H1 (cell line): ENCODE measurements at regions not wholly inside any gene's neighbourhood (a gene's known extent, or its start where the extent isn't known, plus 50 kb on each side); places are given as distances from the start of the nearest gene placed in this dataset.

ENCODE experiments used
- ASH2L ChIP-seq: fragments of 200-600, 300-600 bp; sonication (generic); IDR thresholded peaks from one replicate; pipeline ENCODE4 v1.7.1; 2017; ENCODE audit warnings: low read length
- ATF2 ChIP-seq: IDR thresholded peaks from 2 replicates; pipeline ENCODE4 v1.6.1; 2012; ENCODE audit warnings: low read length, inconsistent platforms
- BRCA1 ChIP-seq: IDR thresholded peaks from 2 replicates; pipeline ENCODE4 v1.6.1; 2012; ENCODE audit warnings: low read depth, low read length, improper control_type of control experiment
- CREB1 ChIP-seq: IDR thresholded peaks from 2 replicates; pipeline ENCODE4 v1.6.1; 2012; ENCODE audit warnings: inconsistent platforms
- EGR1 ChIP-seq: IDR thresholded peaks from 2 replicates; pipeline ENCODE4 v1.6.1; 2011; ENCODE audit warnings: low read depth, low read length, borderline replicate concordance
- EZH2 ChIP-seq: fragments of 200-600 bp; sonication (generic); IDR thresholded peaks from 2 replicates; pipeline ENCODE4 v1.7.1; 2012; ENCODE audit warnings: low read depth, mild to moderate bottlenecking, moderate library complexity, low read length, inconsistent platforms; ENCODE audit not compliant: severe bottlenecking
- JUND ChIP-seq: IDR thresholded peaks from 2 replicates; pipeline ENCODE4 v1.6.1; 2011; ENCODE audit warnings: mild to moderate bottlenecking, improper control_type of control experiment, low read length
- NANOG ChIP-seq: IDR thresholded peaks from 2 replicates; pipeline ENCODE4 v1.6.1; 2011; ENCODE audit warnings: low read length, low read depth, mild to moderate bottlenecking, inconsistent platforms; ENCODE audit not compliant: insufficient read depth, poor library complexity, severe bottlenecking
- NRF1 ChIP-seq: IDR thresholded peaks from 2 replicates; pipeline ENCODE4 v1.6.1; 2011; ENCODE audit warnings: mild to moderate bottlenecking, low read depth, low read length, improper control_type of control experiment
- POLR2AphosphoS5 ChIP-seq: IDR thresholded peaks from 2 replicates; pipeline ENCODE4 v1.6.1; 2011; ENCODE audit warnings: low read depth, low read length
- POU5F1 ChIP-seq: IDR thresholded peaks from 2 replicates; pipeline ENCODE4 v1.6.1; 2011; ENCODE audit warnings: low read depth, mild to moderate bottlenecking, low read length, moderate library complexity
- RBBP5 ChIP-seq: IDR thresholded peaks from 2 replicates; pipeline ENCODE4 v1.7.1; 2012; ENCODE audit warnings: low read depth, mild to moderate bottlenecking, inconsistent platforms, low read length, moderate library complexity, borderline replicate concordance
- RFX5 ChIP-seq: IDR thresholded peaks from 2 replicates; pipeline ENCODE4 v1.6.1; 2011; ENCODE audit warnings: low read depth, low read length, improper control_type of control experiment, borderline replicate concordance
- SAP30 ChIP-seq: fragments of 300-600 bp; sonication (generic); IDR thresholded peaks from 2 replicates; pipeline ENCODE4 v1.7.1; 2012; ENCODE audit warnings: low read length, moderate library complexity, mild to moderate bottlenecking, inconsistent platforms; ENCODE audit not compliant: insufficient read depth, insufficient replicate concordance
- SIN3A ChIP-seq, 2 experiments: IDR thresholded peaks in 1 of 2; conservative IDR thresholded peaks in 1 of 2; 2 replicates each; pipeline ENCODE4 v1.6.1; 2011 to 2012; ENCODE audit warnings: low read length in 2 of 2, improper control_type of control experiment in 1 of 2, low read depth in 1 of 2, mild to moderate bottlenecking in 1 of 2
- SIRT6 ChIP-seq: IDR thresholded peaks from one replicate; pipeline ENCODE4 v1.7.1; 2012; ENCODE audit warnings: low read length, inconsistent platforms
- SP1 ChIP-seq: IDR thresholded peaks from 2 replicates; pipeline ENCODE4 v1.6.1; 2011; ENCODE audit warnings: low read depth, low read length
- SP4 ChIP-seq: IDR thresholded peaks from 2 replicates; pipeline ENCODE4 v1.6.1; 2012; ENCODE audit warnings: low read length, inconsistent platforms
- TBP ChIP-seq: IDR thresholded peaks from 2 replicates; pipeline ENCODE4 v1.6.1; 2011; ENCODE audit warnings: low read depth, low read length, improper control_type of control experiment
- TCF12 ChIP-seq: IDR thresholded peaks from 2 replicates; pipeline ENCODE4 v1.6.1; 2011; ENCODE audit warnings: low read depth, mild to moderate bottlenecking, low read length
- TF ChIP-seq, protein P1 (sequence below): IDR thresholded peaks from 2 replicates; pipeline ENCODE4 v1.6.1; 2011; ENCODE audit warnings: low read length, improper control_type of control experiment

- no peak for TF ChIP-seq EZH2
- TF ChIP-seq NRF1: no peak
- TF ChIP-seq TBP: no peak
- TF ChIP-seq EGR1: peak; percentile 35; the same call in 1 of the 2 replicates
- TF ChIP-seq RFX5: no peak
- no peak for TF ChIP-seq POU5F1
- TF ChIP-seq ATF2: no peak
- TF ChIP-seq SP4: no peak
- TF ChIP-seq RBBP5: no peak
- TF ChIP-seq SIRT6: no peak
- peak; percentile 97 for TF ChIP-seq NANOG
- TF ChIP-seq SAP30: no peak
- TF ChIP-seq BRCA1: no peak
- no peak for TF ChIP-seq CREB1
- TF ChIP-seq, protein P1, sequence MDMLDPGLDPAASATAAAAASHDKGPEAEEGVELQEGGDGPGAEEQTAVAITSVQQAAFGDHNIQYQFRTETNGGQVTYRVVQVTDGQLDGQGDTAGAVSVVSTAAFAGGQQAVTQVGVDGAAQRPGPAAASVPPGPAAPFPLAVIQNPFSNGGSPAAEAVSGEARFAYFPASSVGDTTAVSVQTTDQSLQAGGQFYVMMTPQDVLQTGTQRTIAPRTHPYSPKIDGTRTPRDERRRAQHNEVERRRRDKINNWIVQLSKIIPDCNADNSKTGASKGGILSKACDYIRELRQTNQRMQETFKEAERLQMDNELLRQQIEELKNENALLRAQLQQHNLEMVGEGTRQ: no peak
- no peak for TF ChIP-seq JUND
- 0 out of 2 replicates have a peak, but pooled peaks have one; percentile 53 for TF ChIP-seq SP1
- TF ChIP-seq ASH2L: no peak
- no peak for TF ChIP-seq SIN3A (conservative IDR thresholded peaks at IDR 0.05 in 1 of 2, IDR thresholded peaks at IDR 0.05 in 1 of 2; ENCODE audit: low read depth in 1 of 2, low read length in 2 of 2)
- no peak for TF ChIP-seq POLR2AphosphoS5
- no peak for TF ChIP-seq TCF12
- TF ChIP-seq, all 59 proteins: peak for 10
Measured at GRCh38 chr15:35182841-35183479, 97.9 kb upstream of the NANOGP8 start (continued).
